ENCODE measurements at regions not wholly inside any gene's neighbourhood (a gene's known extent, or its start where the extent isn't known, plus 50 kb on each side); places are given as distances from the start of the nearest gene placed in this dataset.

DNA sequence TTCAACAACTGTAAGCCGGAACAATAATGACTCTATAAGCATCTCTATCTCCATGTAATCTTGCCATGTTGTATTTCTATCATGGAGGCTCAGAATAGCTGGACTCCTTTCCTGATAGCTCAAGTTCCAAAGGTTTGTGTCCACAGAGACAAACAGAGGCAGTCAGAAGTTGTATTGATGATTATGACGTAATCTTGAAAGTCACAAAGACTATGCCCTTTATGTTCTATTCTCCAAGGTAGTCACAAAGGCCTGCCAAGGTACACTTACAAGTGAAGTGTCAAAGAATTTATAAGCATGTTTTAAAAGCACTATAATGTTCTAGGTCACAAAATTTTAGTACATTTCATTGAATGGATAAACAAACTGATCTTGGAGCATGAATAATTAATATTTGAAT lies 542.2 kb downstream of the CDH11 start:
- no peak overlapping the region for H3K27ac ChIP-seq (replicated peaks)
- TF ChIP-seq POLR2AphosphoS5 (IDR thresholded peaks at IDR 0.05; ENCODE audit: low read depth) = no peak
- TF ChIP-seq GABPA (IDR thresholded peaks at IDR 0.05; ENCODE audit: low read depth) = no peak
- no peak for TF ChIP-seq REST (IDR thresholded peaks at IDR 0.05; ENCODE audit: insufficient replicate concordance, low read depth)
- no peak for TF ChIP-seq SPI1 (IDR thresholded peaks at IDR 0.05; ENCODE audit: borderline replicate concordance, low read depth)
- no peak overlapping the region for H3K4me3 ChIP-seq (replicated peaks; ENCODE audit: insufficient read depth, low read length)
- DNase-seq (ENCODE audit: low read depth in 1 of 2, low spot score in 1 of 2) = no peak
- no peaks in the 10 kb centered on the region for H3K27me3 ChIP-seq (ENCODE audit: insufficient read depth, poor library complexity, severe bottlenecking)

DNA sequence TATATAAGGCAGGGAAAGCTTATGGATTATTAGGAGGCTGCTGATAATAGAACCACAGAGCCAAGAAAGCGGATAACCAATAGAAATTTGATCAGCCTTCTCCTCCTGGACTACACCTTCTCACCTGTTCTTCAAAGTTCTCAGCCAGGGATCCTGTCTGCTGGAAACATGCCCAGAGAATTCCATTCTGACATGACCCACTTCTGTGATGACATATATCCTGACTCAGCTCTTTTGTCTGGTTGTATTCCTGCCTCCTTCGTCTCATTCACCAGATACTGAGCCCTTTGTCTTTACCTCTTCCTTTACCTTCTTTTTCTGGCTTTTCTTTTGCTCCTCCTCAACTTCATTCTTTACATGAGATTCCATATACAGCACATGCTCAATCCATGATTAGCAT lies 576.1 kb downstream of the CDH11 start:
- Histone ChIP-seq H3K27me3 (ENCODE audit: insufficient read depth, poor library complexity, severe bottlenecking) (no peaks in the 10 kb centered on the region), H3K4me3 (replicated peaks; ENCODE audit: insufficient read depth, low read length) (no peak overlapping the region), H3K27ac (replicated peaks) (no peak overlapping the region)
- no peak for DNase-seq (ENCODE audit: low read depth in 1 of 2, low spot score in 1 of 2)
- TF ChIP-seq SPI1 (IDR thresholded peaks at IDR 0.05; ENCODE audit: borderline replicate concordance, low read depth) (no peak), REST (IDR thresholded peaks at IDR 0.05; ENCODE audit: insufficient replicate concordance, low read depth) (no peak), POLR2AphosphoS5 (IDR thresholded peaks at IDR 0.05; ENCODE audit: low read depth) (no peak), CTCF (IDR thresholded peaks at IDR 0.05; ENCODE audit: insufficient read depth, low read length) (no peak), GABPA (IDR thresholded peaks at IDR 0.05; ENCODE audit: low read depth) (no peak)

DNA sequence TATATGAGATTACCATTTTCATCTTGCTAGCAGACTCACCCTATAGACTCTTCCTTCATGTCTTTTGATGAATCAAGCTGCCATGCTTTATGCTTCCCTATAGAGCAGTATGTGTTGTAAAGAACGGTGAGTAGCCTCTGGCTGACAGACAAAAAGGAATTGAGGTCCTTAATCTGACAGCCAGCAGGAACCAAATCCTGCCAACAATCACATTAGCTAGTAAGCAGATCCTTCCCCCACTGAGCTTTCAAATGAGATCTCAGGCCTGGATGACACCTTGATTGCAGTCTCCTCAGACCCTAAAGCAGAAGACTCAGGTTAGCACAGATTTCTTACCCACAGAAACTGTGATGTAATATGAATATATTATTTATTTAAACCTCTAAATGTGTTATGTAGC lies 577.0 kb downstream of the CDH11 start:
- DNase-seq (ENCODE audit: low read depth in 1 of 2, low spot score in 1 of 2) = no peak
- H3K27ac ChIP-seq (replicated peaks) = no peak overlapping the region
- H3K27me3 ChIP-seq (ENCODE audit: insufficient read depth, poor library complexity, severe bottlenecking) = no peaks in the 10 kb centered on the region
- H3K4me3 ChIP-seq (replicated peaks; ENCODE audit: insufficient read depth, low read length) = no peak overlapping the region
- TF ChIP-seq GABPA (IDR thresholded peaks at IDR 0.05; ENCODE audit: low read depth) = no peak
- TF ChIP-seq POLR2AphosphoS5 (IDR thresholded peaks at IDR 0.05; ENCODE audit: low read depth) = no peak
- TF ChIP-seq SPI1 (IDR thresholded peaks at IDR 0.05; ENCODE audit: borderline replicate concordance, low read depth) = no peak
- TF ChIP-seq REST (IDR thresholded peaks at IDR 0.05; ENCODE audit: insufficient replicate concordance, low read depth) = no peak
- no peak for TF ChIP-seq CTCF (IDR thresholded peaks at IDR 0.05; ENCODE audit: insufficient read depth, low read length)

Measured in HL-60 (cell line).